Left lung (tissue), 4 donors: ENCODE measurements at regions not wholly inside any gene's neighbourhood (a gene's known extent, or its start where the extent isn't known, plus 50 kb on each side); places are given as distances from the start of the nearest gene placed in this dataset.

Experiments
- ATAC-seq: fragments of 200-7000 bp; cut with Tn5 transposase; one replicate; pipeline ENCODE4 v1.9.1; 2020; ENCODE audit warnings: moderate library complexity
- DNase-seq, 4 donors: peaks; one replicate each; pipeline ENCODE4 v3.0.0-alpha.2; 2013 to 2020
- H3K27ac ChIP-seq, 2 donors: fragments of 200-600 bp; sonication (generic) in 1 of 2; one replicate each; pipeline versions ENCODE4 v1.5.0 to v1.8.0; 2020 to 2021
- H3K27me3 ChIP-seq, 2 donors: fragments of 200-600 bp; sonication (generic) in 1 of 2; one replicate each; pipeline versions ENCODE4 v1.5.0 to v1.8.0; 2020 to 2021
- H3K36me3 ChIP-seq, 2 donors: fragments of 200-600 bp; sonication (generic) in 1 of 2; one replicate each; pipeline versions ENCODE4 v1.5.0 to v1.8.0; 2020 to 2021
- H3K4me1 ChIP-seq, 2 donors: fragments of 200-600 bp; one replicate each; pipeline ENCODE4 v1.8.0; 2021
- H3K4me3 ChIP-seq, 2 donors: fragments of 200-600 bp; sonication (generic) in 1 of 2; one replicate each; pipeline versions ENCODE4 v1.5.0 to v1.8.0; 2020 to 2021; ENCODE audit warnings: mild to moderate bottlenecking in 1 of 2
- H3K9me3 ChIP-seq, 2 donors: fragments of 200-600 bp; sonication (generic) in 1 of 2; one replicate each; pipeline versions ENCODE4 v1.5.0 to v1.8.0; 2020 to 2021
- CTCF ChIP-seq, 2 donors: fragments of 200-600 bp; sonication (generic) in 1 of 2; IDR thresholded peaks; one replicate each; pipeline versions ENCODE4 v1.5.0 to v1.8.0; 2021; ENCODE audit warnings: antibody characterized with exemption in 2 of 2
- intact Hi-C, 2 donors: fragments of 100-400 bp; cut with DNase I; formaldehyde crosslinking; loops; one replicate each; pipeline versions ENCODE4 v1.11.2 to v1.14.2; 2022
- donor health status: DM: no; HTN: yes; CAD: no.
- donor health status: DM: no; HTN: no; CAD: no.

GRCh38 chr2:180905461-180905860 is 74.9 kb upstream of the UBE2E3 start:
- Histone ChIP-seq H3K36me3 (no peaks in the 10 kb centered on the region), H3K27ac (no peak overlapping the region), H3K9me3 (no peaks in the 10 kb centered on the region), H3K4me3 (no peak overlapping the region), H3K4me1 (no peaks in the 10 kb centered on the region), H3K27me3 (no peaks in the 10 kb centered on the region)
- intact Hi-C loops: no loop called here
- ATAC-seq (no peak), DNase-seq (no peak)
- TF ChIP-seq CTCF (IDR thresholded peaks at IDR 0.05): no peak

- H3K36me3 ChIP-seq: no peaks in the 10 kb centered on the region
- no peaks in the 10 kb centered on the region for H3K4me1 ChIP-seq
- H3K27ac ChIP-seq: no peak overlapping the region
- no peaks in the 10 kb centered on the region for H3K9me3 ChIP-seq
- no peak for ATAC-seq
- H3K27me3 ChIP-seq: no peaks in the 10 kb centered on the region
- intact Hi-C loops: no loop called here
- TF ChIP-seq CTCF (IDR thresholded peaks at IDR 0.05): no peak
- DNase-seq: no peak
- H3K4me3 ChIP-seq: no peak overlapping the region
These were observed 75.4 kb upstream of the UBE2E3 start for GRCh38 chr2:180905002-180905401.

GRCh38 chr2:180901331-180901730 is 79.1 kb upstream of the UBE2E3 start:
- no peak for TF ChIP-seq CTCF (IDR thresholded peaks at IDR 0.05)

GRCh38 chr2:180893752-180894151 is 86.7 kb upstream of the UBE2E3 start:
- Histone ChIP-seq H3K36me3 (no peaks in the 10 kb centered on the region), H3K27ac (no peak overlapping the region), H3K9me3 (no peaks in the 10 kb centered on the region), H3K27me3 (no peaks in the 10 kb centered on the region), H3K4me3 (no peak overlapping the region), H3K4me1 (no peaks in the 10 kb centered on the region)
- intact Hi-C loops: no loop called here
- ATAC-seq (no peak), DNase-seq (no peak)
- no peak for TF ChIP-seq CTCF (IDR thresholded peaks at IDR 0.05)

More at GRCh38 chr2:180901331-180901730, 79.1 kb upstream of the UBE2E3 start:
- H3K36me3 ChIP-seq: no peaks in the 10 kb centered on the region
- H3K27me3 ChIP-seq: no peaks in the 10 kb centered on the region
- H3K9me3 ChIP-seq: no peaks in the 10 kb centered on the region
- intact Hi-C loops: no loop called here
- no peaks in the 10 kb centered on the region for H3K4me1 ChIP-seq
- ATAC-seq (no peak), DNase-seq (no peak)
- no peak overlapping the region for H3K27ac ChIP-seq
- H3K4me3 ChIP-seq: no peak overlapping the region

GRCh38 chr2:180892091-180892490 is 88.3 kb upstream of the UBE2E3 start:
- H3K27ac ChIP-seq: no peak overlapping the region
- intact Hi-C loops: no loop called here

More at GRCh38 chr2:180892091-180892490, 88.3 kb upstream of the UBE2E3 start:
- DNase-seq (no peak), ATAC-seq (no peak)
- Histone ChIP-seq H3K4me1 (no peaks in the 10 kb centered on the region), H3K36me3 (no peaks in the 10 kb centered on the region), H3K27me3 (no peaks in the 10 kb centered on the region), H3K4me3 (no peak overlapping the region), H3K9me3 (no peaks in the 10 kb centered on the region)
- no peak for TF ChIP-seq CTCF (IDR thresholded peaks at IDR 0.05)
